ENCODE measurements at regions not wholly inside any gene's neighbourhood (a gene's known extent, or its start where the extent isn't known, plus 50 kb on each side); places are given as distances from the start of the nearest gene placed in this dataset.

DNA sequence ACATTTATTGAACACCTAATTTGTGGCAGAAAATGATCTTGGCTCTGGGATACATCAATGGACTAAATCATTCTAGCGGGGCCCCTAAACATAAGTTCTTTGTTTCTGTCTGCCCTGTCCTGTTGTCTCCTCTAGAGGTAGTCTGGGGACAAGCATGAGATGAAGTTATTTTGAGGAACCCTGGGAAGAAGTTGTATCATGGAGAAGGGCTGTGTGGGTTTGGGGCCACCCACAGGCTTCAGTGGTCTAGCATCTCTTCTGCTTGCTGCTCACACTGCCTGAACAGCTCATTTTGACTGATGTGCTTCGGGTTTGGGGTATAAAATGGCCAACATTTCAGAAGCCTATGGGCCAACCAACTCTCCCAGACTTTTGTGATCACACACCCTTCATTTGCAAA lies 50.3 kb upstream of the OSBPL11 start:
- TF ChIP-seq EZH2 (IDR thresholded peaks at IDR 0.05; ENCODE audit: low read length, unreplicated experiment) (no peak), EZH2phosphoT487 (IDR thresholded peaks at IDR 0.05; ENCODE audit: borderline replicate concordance, low read length) (no peak)
- TF ChIP-seq, protein P1, sequence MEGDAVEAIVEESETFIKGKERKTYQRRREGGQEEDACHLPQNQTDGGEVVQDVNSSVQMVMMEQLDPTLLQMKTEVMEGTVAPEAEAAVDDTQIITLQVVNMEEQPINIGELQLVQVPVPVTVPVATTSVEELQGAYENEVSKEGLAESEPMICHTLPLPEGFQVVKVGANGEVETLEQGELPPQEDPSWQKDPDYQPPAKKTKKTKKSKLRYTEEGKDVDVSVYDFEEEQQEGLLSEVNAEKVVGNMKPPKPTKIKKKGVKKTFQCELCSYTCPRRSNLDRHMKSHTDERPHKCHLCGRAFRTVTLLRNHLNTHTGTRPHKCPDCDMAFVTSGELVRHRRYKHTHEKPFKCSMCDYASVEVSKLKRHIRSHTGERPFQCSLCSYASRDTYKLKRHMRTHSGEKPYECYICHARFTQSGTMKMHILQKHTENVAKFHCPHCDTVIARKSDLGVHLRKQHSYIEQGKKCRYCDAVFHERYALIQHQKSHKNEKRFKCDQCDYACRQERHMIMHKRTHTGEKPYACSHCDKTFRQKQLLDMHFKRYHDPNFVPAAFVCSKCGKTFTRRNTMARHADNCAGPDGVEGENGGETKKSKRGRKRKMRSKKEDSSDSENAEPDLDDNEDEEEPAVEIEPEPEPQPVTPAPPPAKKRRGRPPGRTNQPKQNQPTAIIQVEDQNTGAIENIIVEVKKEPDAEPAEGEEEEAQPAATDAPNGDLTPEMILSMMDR (conservative IDR thresholded peaks at IDR 0.05; ENCODE audit: low read depth, low read length), result no peak
- Histone ChIP-seq H3K27me3 (ENCODE audit: low read length) (no peaks in the 10 kb centered on the region), H3K27ac (ENCODE audit: low read length) (no peak overlapping the region), H3K4me1 (ENCODE audit: insufficient read depth, low read length) (no peaks in the 10 kb centered on the region; the same call in 1 of the 2 replicates), H3K36me3 (ENCODE audit: low read depth, low read length) (no peaks in the 10 kb centered on the region), H3K4me3 (ENCODE audit: low read length) (no peak overlapping the region), H3K4me2 (ENCODE audit: low read length) (no peak overlapping the region), H3K9me3 (ENCODE audit: low read length) (no peaks in the 10 kb centered on the region), H2AFZ (ENCODE audit: low read length) (no peak overlapping the region), H4K20me1 (ENCODE audit: low read length) (no peaks in the 10 kb centered on the region), H3F3A (ENCODE audit: low read length, unreplicated experiment) (no peaks in the 10 kb centered on the region), H3K9ac (ENCODE audit: low read length) (no peak overlapping the region), H3K79me2 (ENCODE audit: low read length) (no peaks in the 10 kb centered on the region), H3K9me2 (replicated peaks; ENCODE audit: low read length) (no peaks in the 10 kb centered on the region)
- DNase-seq (no peak), ATAC-seq (no peak)
- BruUV-seq (replicated peaks), result no TSS peak
- CTCF ChIA-PET, result no interaction called here
- POLR2A ChIA-PET (ENCODE audit: unreplicated experiment), result no interaction called here
- intact Hi-C loops (cut with micrococcal nuclease), result no loop called here

DNA sequence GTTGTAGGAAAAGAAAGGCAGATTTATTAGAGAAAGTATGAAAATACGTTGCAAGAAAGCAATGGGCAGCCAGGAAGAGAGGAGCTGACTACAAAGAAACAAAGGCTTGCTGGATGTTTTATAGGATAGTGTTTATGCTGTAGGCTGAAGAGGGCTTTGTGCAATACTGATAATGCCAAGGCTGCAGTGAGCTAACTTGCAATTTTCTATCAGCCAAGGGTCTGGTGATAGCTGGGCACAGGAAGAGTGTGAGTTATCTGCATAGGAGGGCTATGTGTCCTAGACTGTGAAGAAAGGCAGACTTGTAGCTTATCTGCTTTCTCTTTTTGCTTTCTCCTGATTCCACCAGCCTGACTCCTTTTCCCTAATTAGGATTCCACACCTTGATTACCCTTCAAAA lies 51.3 kb upstream of the OSBPL11 start:
- H2AFZ ChIP-seq (ENCODE audit: low read length), result no peak overlapping the region
- H3K9me3 ChIP-seq (ENCODE audit: low read length), result no peaks in the 10 kb centered on the region
- peaks cover 4% of the 10 kb centered on the region; the same call in 1 of the 2 replicates for H3K4me1 ChIP-seq (ENCODE audit: insufficient read depth, low read length)
- H3K36me3 ChIP-seq (ENCODE audit: low read depth, low read length), result no peaks in the 10 kb centered on the region
- H4K20me1 ChIP-seq (ENCODE audit: low read length), result no peaks in the 10 kb centered on the region
- H3K27ac ChIP-seq (ENCODE audit: low read length), result no peak overlapping the region
- H3K27me3 ChIP-seq (ENCODE audit: low read length), result no peaks in the 10 kb centered on the region
- no peak overlapping the region for H3K4me2 ChIP-seq (ENCODE audit: low read length)
- no peaks in the 10 kb centered on the region for H3K79me2 ChIP-seq (ENCODE audit: low read length)
- TF ChIP-seq EZH2 (IDR thresholded peaks at IDR 0.05; ENCODE audit: low read length, unreplicated experiment) (no peak), EZH2phosphoT487 (IDR thresholded peaks at IDR 0.05; ENCODE audit: borderline replicate concordance, low read length) (no peak)
- TF ChIP-seq, protein P1 (conservative IDR thresholded peaks at IDR 0.05; ENCODE audit: low read depth, low read length), result no peak
- H3K9ac ChIP-seq (ENCODE audit: low read length), result no peak overlapping the region
- ChIA-PET POLR2A (ENCODE audit: unreplicated experiment) (no interaction called here), CTCF (no interaction called here)
- no peaks in the 10 kb centered on the region for H3K9me2 ChIP-seq (replicated peaks; ENCODE audit: low read length)
- DNase-seq (no peak), ATAC-seq (no peak)
- no peak overlapping the region for H3K4me3 ChIP-seq (ENCODE audit: low read length)
- intact Hi-C loops (cut with micrococcal nuclease), result no loop called here
- no TSS peak for BruUV-seq (replicated peaks)
- H3F3A ChIP-seq (ENCODE audit: low read length, unreplicated experiment), result no peaks in the 10 kb centered on the region

DNA sequence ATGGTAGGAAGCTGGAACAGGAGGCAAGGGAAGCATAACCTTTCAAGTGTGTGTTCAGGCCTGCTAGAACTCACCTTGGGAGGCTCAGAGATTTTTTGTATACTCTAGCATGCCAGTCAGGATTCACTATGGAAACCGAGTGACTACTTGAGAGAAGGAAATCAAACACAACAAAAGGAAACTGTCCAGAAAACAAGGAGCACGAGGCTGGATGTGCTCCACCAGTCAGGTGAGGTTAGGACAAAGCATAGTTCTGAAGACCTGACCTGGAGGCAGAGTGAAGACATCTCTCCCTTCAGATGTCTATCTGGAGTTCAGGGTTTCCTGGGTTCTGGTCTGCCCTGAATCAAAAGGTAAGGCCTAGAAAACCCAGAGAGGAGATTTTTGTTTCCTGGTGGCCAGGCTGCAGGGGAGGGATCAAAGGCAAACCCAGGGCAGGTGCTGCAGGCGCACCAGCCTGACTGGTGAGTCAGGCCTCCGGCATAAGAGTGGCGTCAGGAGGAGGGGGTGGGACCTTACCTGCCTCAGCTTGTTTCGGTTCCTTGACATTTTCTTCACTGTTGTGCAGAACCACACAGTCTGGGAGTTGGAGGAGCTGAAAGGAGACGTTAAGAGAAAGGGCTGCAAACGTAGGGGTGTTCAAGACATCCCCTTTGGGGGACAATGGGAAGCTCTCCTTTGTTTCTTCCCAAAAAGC lies 52.2 kb upstream of the OSBPL11 start:
- Histone ChIP-seq H3K9ac (ENCODE audit: low read length) (no peak overlapping the region), H3K4me3 (ENCODE audit: low read length) (no peak overlapping the region), H4K20me1 (ENCODE audit: low read length) (no peaks in the 10 kb centered on the region), H3K27ac (ENCODE audit: low read length) (no peak overlapping the region), H3K27me3 (ENCODE audit: low read length) (no peaks in the 10 kb centered on the region), H3K4me2 (ENCODE audit: low read length) (0 out of 2 replicates have a peak overlapping the region, but pooled peaks have one; percentile 33), H3K79me2 (ENCODE audit: low read length) (no peaks in the 10 kb centered on the region), H3K9me2 (replicated peaks; ENCODE audit: low read length) (no peaks in the 10 kb centered on the region), H3K36me3 (ENCODE audit: low read depth, low read length) (no peaks in the 10 kb centered on the region), H2AFZ (ENCODE audit: low read length) (peak overlapping the region; percentile 50), H3K9me3 (ENCODE audit: low read length) (no peaks in the 10 kb centered on the region), H3F3A (ENCODE audit: low read length, unreplicated experiment) (no peaks in the 10 kb centered on the region), H3K4me1 (ENCODE audit: insufficient read depth, low read length) (peaks cover 4% of the 10 kb centered on the region; the same call in 1 of the 2 replicates)
- no peak for TF ChIP-seq EZH2 (IDR thresholded peaks at IDR 0.05; ENCODE audit: low read length, unreplicated experiment)
- no peak for TF ChIP-seq EZH2phosphoT487 (IDR thresholded peaks at IDR 0.05; ENCODE audit: borderline replicate concordance, low read length)
- TF ChIP-seq, protein P1 (conservative IDR thresholded peaks at IDR 0.05; ENCODE audit: low read depth, low read length), result no peak
- no TSS peak for BruUV-seq (replicated peaks)
- peak; percentile 45; the same call in 1 of the 2 replicates for ATAC-seq
- DNase-seq, result peak; percentile 45
- intact Hi-C loops (cut with micrococcal nuclease), result no loop called here
- POLR2A ChIA-PET (ENCODE audit: unreplicated experiment), result no interaction called here
- CTCF ChIA-PET, result no interaction called here
